SH-SY5Y (cell line): ENCODE measurements at regions not wholly inside any gene's neighbourhood (a gene's known extent, or its start where the extent isn't known, plus 50 kb on each side); places are given as distances from the start of the nearest gene placed in this dataset.

ENCODE experiments used
- GATA2 ChIP-seq: IDR thresholded peaks from 2 replicates; pipeline ENCODE4 v1.6.1; 2011; ENCODE audit warnings: mild to moderate bottlenecking, low read depth, low read length
- GATA3 ChIP-seq: IDR thresholded peaks from 2 replicates; pipeline ENCODE4 v1.6.1; 2011; ENCODE audit warnings: low read depth, mild to moderate bottlenecking, low read length, moderate library complexity

DNA sequence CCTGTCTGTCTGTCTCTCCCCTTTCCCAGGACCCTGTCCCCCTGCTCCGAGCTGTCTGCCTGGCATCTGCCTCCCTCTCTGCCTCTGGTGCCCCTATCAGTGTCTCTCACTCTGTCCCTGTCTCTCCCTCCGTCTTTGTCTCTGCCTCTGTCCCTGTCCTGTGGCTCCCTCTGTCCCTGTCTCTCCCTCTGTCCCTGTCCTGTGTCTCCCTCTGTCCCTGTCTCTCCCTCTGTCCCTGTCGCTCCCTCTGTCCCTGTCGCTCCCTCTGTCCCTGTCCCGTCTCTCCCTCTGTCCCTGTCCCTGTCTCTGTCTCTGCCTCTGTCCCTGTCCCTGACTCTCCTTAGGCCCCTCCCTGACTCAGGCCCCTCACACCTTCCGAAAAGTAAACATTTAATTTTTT is 75.0 kb upstream of the PAX2 start:
- no peak for TF ChIP-seq GATA3
- no peak for TF ChIP-seq GATA2

DNA sequence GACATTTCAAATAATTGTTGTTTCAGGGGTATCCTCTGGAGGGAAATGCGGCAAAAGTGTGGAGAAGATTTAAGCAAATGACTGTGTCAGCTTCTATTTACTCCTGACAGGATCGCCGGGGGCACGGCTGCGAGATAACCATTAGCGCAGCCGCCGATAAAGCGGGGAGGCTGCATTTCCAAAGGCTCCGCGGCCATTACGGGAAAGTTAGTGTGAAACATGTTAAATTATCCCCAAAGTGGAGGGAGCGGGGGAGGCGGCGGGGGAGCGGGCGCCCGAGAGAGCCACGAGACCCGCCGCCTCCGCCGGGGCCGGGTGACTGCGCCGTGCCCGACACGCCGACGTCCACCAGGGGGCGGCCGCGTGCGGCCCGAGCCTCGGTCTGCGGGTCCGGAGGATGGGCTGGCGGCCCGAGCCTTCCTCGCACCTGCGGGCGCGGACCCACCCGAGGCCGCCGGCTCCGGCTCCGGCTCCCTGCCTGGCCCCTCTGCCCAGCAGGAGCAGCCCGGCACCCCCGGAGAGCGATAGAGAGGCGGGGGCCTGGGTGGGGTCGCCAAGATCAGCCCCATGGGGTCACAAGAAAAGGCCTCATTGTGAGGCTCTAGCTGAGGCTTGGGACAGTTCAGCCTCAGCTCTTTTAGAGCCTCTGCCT is 74.4 kb upstream of the PAX2 start:
- TF ChIP-seq GATA3 (no peak), GATA2 (no peak)

DNA sequence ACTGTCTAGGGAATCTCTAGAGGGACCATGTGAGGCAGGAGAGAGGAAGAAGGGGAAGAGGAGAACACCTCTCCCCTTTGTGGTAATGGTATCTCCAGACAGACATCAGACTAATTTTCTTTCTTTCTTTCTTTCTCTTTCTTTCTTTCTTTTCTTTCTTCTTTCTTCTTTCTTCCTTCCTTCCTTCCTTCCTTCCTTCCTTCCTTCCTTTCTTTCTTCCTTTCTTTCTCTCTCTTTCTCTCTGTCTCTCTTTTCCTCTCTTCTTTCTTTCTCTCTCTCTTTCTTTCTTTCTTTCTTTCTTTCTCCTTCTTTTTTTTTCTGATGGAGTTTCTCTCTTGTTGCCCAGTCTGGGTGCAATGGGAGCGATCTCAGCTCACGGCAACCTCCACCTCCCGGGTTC is 73.2 kb upstream of the PAX2 start:
- TF ChIP-seq GATA2: no peak
- TF ChIP-seq GATA3: no peak

DNA sequence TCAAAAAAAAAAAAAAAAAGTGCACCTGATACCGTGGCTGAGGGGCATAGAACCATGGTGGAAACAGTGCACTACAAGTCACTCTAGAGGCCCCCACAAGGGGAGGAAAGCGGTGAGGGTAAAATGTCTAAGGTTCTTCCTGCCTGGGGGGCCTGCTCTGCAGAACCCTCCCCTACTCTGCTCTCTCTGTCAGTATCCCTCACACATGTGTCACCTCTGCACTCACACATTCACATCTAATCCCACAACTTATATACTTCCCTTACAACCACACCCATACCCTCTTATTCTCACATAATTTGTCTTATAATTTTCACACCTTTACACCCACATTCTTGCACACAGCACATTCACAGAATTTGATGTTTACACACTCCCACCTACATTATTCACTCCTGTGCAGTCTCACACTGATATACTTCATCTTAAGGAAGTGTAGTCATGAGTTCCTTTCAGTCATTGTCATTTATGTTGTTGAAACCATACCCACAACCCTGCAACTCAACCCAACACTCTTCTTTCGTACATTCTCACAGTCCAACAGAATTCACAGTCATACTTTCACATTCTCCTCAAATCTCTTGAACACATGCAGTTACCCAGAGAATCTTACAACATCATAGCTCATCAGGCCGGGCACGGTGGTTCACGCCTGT is 68.0 kb upstream of the PAX2 start:
- TF ChIP-seq GATA3: no peak
- no peak for TF ChIP-seq GATA2

DNA sequence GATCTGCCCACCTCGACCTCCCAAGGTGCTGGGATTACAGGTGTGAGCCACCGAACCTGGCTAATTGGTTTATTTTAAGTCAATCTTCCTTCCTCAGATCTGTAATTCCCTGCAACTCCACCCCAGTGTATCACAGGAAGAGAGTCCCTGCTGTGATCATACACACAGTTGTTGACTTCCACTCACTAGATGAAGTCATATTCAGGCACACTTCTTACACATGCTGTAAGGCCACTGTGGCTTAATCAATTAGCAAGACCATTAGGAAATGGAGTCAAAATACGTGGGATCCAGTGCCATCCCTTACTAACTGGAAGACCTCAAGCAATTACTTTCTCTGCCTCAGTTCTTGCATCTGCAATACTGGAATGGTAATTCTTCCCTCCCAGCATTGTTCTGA is 66.1 kb upstream of the PAX2 start:
- TF ChIP-seq GATA3: no peak
- no peak for TF ChIP-seq GATA2

DNA sequence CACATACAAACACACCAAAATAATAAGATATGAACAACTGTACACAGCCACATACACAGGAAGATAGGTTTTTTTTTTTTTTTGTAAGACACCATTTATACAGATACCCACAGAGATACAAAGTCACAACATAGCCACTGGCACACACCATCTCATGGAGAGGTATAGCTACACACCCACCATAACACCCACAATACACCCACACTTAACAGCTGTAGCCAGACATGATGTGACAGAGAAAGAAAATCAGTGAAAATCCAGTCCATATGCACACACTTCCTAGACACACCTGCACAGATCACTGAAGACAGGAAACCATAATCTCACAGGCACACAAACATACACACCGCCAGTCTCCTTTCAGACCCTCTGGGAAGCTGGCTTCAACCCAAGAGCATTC is 62.4 kb upstream of the PAX2 start:
- no peak for TF ChIP-seq GATA3
- no peak for TF ChIP-seq GATA2

DNA sequence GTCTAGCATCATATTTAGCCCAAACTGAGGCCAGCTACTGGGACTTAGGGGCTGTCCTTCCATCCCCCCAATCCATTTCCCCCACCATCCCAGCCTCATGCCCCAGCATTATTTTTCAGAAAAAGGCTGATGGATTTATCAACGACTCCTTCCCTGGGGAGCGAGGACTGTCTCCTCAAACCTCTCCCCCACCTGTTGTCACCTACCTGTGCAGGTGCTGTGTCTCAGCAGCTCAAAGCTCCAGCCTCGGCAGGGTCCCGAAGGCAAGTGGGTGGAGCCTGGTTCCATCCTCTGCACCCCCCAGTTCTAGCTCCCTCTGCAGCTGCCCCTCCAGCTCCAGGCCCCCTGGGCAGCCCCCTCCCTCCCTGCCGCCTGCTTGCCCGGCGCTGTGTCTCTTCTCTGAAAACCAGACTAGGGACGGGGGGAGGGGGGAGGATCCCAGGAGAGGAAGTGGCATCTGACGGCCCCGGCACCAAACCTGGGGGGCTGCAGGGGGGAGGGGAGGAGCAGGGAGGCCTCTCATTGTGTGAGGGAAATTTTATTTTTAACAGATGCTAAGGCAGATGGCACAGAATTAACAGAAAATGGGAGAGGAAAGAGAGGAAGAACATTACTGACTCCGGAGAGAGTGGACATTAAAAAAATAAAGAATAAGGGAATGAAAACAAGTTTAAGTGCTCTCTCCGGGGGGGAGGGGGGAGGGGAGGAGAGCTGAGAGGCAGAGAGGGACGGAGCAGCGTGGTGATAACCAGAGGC is 61.7 kb upstream of the PAX2 start:
- TF ChIP-seq GATA3: no peak
- TF ChIP-seq GATA2: peak; percentile 13; the same call in 1 of the 2 replicates

DNA sequence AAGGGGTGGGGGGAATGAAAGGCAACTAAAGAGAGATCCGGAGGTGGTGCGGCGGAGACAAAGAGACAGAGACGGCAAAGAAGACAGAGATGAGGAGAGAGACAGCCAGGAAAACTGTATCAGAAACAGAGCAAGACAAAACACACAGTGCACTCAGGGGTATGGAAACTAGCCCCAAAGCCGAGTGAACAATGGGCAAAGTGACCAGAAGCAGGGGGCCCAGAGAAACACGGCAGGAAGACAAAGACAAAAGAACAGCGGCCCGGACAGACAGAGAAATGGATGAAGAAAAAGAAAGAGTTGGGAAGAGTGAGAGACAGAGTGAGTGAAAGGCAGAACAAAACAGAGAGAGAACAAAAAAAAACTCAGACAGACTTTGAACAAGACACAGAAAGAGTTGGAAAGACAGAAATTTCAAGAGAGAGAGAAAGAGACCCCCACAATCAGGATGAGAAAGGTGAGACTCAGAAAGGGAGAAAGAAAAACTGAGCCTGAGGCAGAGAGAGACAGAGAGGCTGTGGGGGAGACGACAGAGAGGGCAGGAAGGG is 60.6 kb upstream of the PAX2 start:
- TF ChIP-seq GATA2 (no peak), GATA3 (no peak)

DNA sequence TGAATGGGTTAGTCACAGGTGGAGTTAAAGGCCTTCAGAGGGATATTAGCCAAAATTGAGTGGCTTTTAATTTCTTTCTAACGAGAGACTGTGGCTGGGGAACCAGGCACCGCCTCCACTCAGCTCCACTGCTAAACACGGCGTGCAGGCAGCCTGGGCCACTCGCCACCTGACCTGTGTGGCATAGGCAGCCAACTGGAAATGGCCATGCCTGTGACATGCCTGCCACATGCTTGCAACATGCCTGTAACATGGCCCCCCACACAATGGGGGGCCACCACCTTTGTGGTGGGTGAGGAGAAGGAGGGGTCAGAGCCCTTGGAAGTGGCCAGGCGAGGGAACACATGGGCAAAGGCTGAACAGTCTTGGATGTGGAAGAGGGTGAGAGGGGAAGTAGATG is 60.1 kb upstream of the PAX2 start:
- TF ChIP-seq GATA3 (no peak), GATA2 (no peak)

DNA sequence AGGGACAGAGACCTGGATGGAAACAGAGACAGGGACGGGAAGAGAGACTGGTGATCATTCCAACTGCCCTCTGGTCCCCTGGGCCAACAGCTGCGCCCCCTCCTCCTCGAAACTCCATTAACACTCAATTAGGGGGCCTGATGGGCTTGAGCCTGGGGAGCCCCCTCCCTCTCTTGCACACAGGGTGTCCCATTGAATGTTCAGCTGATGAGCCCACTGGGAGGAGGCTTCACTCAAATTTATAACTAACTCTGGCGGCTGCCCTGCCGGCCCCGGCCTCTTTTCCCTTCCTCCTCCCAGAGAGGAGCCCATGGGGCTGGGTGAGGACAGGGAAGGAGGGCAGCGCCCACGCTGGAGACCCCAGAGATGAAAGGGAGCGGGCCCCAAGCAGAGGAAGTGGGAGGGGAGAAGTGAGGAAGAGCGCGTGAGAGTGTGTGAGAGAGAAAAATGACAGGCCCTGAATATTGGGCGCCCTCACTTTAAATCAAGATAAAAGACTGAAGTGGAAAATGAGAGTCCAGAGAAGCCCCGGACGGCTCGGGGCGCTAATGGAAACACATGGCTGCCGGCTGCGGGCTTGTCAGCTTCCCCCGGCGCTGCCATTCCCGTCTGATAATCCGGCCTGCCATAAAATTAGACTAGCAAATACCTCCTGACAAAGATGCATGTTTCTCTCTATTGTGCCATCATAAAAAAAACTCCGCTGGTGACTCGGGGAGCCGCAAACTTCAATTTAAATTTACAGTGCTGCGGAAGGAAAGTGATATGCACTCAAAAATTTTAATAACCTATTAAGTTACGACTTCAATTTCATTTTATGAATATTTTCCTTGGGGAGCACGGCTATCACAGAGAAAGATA is 58.0 kb upstream of the PAX2 start:
- no peak for TF ChIP-seq GATA3
- TF ChIP-seq GATA2: peak; percentile 49; the same call in 1 of the 2 replicates

DNA sequence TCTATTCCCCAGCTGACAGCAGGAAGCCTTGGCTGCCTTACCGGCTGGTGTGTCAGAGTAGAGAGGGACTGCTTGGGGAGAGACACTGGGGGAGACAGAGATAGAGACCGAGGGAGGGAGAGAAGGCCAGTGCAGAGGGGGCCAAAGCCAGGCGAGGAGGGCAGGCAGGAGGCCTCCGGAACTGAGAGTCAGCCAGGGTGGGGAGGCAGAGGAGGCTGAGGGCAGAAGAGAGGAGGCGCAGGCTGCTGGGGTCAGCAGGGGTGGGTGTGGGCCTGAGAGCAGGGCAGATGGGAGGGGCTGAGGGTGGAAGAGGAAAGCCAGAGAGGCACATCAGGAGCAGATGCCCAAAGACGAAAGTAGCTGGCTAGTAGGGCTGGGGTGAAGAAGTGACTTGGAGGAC is 57.2 kb upstream of the PAX2 start:
- TF ChIP-seq GATA3 (no peak), GATA2 (no peak)

DNA sequence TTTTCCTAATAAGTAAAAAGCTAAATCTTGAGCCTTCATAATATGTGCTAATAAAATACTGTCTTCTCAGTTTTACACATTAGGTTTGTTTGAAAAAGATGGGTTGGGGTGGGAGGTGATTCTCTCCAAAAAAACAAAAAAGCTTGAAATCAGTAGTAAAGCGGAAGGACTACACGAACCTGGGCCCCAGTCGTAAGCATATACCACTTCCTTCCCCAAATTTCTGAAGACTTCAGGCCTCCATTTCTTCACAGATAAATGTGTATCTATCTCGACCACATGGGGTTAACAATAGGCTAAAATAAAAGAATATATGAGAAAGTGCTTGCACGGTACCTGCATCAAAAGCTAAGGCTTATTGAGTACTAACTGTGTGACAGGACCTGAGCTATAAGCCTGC is 51.6 kb upstream of the PAX2 start:
- TF ChIP-seq GATA2: no peak
- TF ChIP-seq GATA3: no peak
